C4-2B (cell line): ENCODE measurements at regions not wholly inside any gene's neighbourhood (a gene's known extent, or its start where the extent isn't known, plus 50 kb on each side); places are given as distances from the start of the nearest gene placed in this dataset.

Experiments used
- H3K27ac ChIP-seq: fragments of 450-650 bp; 2 replicates; pipeline ENCODE4 v1.5.1; 2017
- ZFX ChIP-seq: fragments of 450-650 bp; IDR thresholded peaks from 2 replicates; pipeline ENCODE4 v1.6.1; 2017
- TF ChIP-seq, protein P1 (sequence below): fragments of 450-650 bp; conservative IDR thresholded peaks from 2 replicates; pipeline ENCODE4 v1.5.1; 2017; ENCODE audit warnings: mild to moderate bottlenecking

DNA sequence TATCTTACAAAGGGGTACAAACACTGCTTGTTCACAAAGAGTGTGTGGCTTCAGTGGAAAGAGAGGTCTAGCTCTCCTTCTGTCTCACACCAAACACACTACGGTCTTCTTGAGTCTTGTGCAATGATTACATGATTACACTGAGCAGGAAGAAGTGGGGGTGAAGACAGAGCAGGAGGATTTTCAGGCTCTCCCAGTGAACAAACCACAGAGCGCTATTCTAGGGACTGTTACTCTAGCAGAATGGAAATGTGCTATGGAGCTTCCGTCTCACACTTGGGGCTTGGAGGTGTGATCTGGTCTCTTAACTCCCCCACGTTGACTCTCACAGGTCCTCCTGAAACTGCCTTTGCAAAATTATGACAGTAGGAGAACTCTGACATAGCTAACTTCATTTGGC lies 203.4 kb downstream of the MYLK4 start:
- no peak for TF ChIP-seq ZFX
- TF ChIP-seq, protein P1, sequence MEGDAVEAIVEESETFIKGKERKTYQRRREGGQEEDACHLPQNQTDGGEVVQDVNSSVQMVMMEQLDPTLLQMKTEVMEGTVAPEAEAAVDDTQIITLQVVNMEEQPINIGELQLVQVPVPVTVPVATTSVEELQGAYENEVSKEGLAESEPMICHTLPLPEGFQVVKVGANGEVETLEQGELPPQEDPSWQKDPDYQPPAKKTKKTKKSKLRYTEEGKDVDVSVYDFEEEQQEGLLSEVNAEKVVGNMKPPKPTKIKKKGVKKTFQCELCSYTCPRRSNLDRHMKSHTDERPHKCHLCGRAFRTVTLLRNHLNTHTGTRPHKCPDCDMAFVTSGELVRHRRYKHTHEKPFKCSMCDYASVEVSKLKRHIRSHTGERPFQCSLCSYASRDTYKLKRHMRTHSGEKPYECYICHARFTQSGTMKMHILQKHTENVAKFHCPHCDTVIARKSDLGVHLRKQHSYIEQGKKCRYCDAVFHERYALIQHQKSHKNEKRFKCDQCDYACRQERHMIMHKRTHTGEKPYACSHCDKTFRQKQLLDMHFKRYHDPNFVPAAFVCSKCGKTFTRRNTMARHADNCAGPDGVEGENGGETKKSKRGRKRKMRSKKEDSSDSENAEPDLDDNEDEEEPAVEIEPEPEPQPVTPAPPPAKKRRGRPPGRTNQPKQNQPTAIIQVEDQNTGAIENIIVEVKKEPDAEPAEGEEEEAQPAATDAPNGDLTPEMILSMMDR = no peak
- no peak overlapping the region for H3K27ac ChIP-seq

DNA sequence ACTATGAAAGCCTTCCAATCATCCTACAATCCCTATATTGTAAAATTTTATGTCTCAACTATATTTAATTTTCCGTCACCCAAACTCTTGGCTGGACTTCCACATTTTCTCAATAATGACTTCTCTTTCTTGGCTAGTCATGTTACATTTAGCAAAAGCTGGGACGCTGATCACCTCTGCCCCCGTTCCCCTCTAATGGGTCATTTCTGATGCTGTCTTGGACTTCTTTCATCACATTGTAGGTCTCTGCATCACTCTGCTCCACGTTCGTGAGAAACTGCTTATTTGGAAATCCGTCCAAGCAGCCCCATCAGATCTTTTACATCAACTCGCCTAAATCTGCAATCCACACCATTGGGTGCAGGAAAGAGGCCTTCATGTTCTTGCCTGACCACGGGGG lies 203.8 kb downstream of the MYLK4 start:
- no peak overlapping the region for H3K27ac ChIP-seq
- TF ChIP-seq ZFX = no peak
- TF ChIP-seq, protein P1 = no peak

DNA sequence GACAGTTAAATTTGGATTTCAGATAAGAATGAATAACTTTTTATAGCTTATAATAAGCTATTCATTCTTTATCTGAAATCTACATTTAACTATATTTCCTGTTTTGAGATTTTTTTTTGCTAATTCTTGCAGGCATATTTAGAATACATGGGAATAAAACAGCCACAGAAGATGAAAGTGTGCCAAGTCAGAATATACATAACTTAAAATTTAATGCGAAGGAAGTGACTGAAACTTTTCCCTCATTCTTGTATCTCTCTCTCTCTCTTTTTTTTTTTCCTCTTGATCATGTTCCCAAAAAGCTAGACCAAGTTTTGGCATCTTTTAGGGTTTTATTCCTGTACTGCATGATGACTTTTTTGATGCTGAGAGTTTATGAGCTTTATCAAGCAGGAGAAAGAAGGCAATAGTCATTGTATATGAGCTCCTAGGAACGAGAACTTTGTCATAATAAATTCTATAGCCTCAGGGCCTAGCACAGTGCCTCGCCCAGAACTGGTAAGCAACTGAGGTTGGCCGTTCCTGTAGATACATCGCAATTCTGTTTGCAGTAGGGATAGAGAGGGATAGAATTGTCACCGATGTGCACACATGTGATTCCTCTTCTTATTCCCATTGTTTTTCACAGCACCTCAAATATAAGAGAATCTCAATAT lies 205.2 kb downstream of the MYLK4 start:
- TF ChIP-seq ZFX = no peak
- TF ChIP-seq, protein P1 = no peak
- no peak overlapping the region for H3K27ac ChIP-seq

GRCh38 chr6:2543321-2543720 lies 207.4 kb downstream of the MYLK4 start:
- no peak overlapping the region for H3K27ac ChIP-seq
- TF ChIP-seq, protein P1 = no peak
- TF ChIP-seq ZFX = no peak

- no peak for TF ChIP-seq ZFX
- TF ChIP-seq, protein P1 = no peak
- no peak overlapping the region for H3K27ac ChIP-seq
Measured at GRCh38 chr6:2542858-2543218, 207.9 kb downstream of the MYLK4 start.

DNA sequence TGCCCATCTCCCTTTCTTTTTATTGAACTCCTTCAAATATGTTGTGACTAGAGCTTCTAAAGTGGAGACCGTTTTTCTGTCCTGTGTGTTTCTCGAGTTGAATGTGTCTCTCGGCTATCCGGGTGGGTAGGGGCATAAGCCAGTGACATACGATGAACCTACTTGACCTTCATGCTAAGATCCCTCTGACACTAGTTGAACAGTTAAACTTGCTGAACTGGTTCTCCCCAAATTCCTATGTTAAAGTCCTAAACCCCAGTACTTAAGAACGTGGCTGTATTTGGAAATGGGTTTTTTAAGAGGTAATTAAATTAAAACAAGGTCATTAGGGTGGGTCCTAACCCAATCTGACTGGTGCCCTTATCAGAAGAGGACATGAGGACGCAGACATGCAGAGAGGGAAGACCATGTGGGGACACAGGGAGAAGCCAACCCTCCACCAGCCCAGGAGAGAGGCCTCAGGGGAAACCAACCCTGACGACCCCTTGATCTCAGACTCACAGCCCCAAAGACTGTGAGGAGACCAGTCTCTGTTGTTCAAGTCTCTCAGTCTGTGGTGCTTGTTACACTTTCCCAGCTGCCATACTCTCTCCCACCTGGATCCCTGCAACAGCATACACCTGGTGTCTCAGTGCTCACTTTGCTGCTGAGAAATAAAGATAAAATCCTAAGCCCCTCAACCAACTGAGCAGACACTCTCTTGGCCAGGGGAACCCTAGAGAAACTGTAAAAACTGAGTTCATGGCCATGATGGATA lies 208.4 kb downstream of the MYLK4 start:
- no peak for TF ChIP-seq ZFX
- TF ChIP-seq, protein P1 = no peak
- no peak overlapping the region for H3K27ac ChIP-seq

DNA sequence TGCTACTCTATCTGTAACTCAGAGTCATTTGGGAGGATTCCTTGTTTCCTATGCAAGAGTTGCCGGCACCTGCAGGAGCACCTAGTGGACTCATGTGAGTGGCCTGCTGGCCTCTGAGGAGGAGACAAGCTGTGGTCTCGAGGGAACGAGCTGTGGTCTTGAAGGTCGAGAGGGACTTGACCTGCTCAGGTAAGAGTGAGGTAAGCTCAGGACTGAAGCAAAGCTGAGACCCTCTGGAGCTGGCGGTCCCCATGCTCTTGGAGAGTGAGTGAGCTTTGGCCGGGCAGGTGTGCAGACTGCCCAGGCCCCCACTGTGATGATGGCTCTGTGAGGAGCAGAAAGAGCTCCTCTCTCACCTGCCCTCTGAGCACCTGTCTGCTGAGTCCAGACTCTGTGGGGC lies 214.3 kb downstream of the MYLK4 start:
- TF ChIP-seq ZFX = no peak
- TF ChIP-seq, protein P1 = no peak
- no peak overlapping the region for H3K27ac ChIP-seq
